Fibroblast of lung (primary cell): ENCODE measurements at regions not wholly inside any gene's neighbourhood (a gene's known extent, or its start where the extent isn't known, plus 50 kb on each side); places are given as distances from the start of the nearest gene placed in this dataset.

Source experiments
- DNase-seq, 2 donors: peaks; one replicate each; pipeline versions ENCODE4 v3.0.0 to v3.0.0-alpha.2; 2010; ENCODE audit warnings: low read depth in 2 of 2
- H2AFZ ChIP-seq: 2 replicates; pipeline ENCODE4 v1.5.1; 2012; ENCODE audit warnings: low read length, control low read depth, inconsistent platforms
- H3K27ac ChIP-seq: 2 replicates; pipeline ENCODE4 v1.5.1; 2011; ENCODE audit warnings: low read length, control low read depth; ENCODE audit not compliant: insufficient read depth
- H3K27me3 ChIP-seq: 2 replicates; pipeline ENCODE4 v1.5.1; 2011; ENCODE audit warnings: mild to moderate bottlenecking, low read length; ENCODE audit not compliant: control insufficient read depth, insufficient read depth
- H3K36me3 ChIP-seq: 2 replicates; pipeline ENCODE4 v1.5.1; 2011; ENCODE audit warnings: low read length; ENCODE audit not compliant: control insufficient read depth, insufficient read depth
- H3K4me1 ChIP-seq: 2 replicates; pipeline ENCODE4 v1.5.1; 2011; ENCODE audit warnings: low read length; ENCODE audit not compliant: control insufficient read depth, insufficient read depth; ENCODE audit errors: extremely low read depth
- H3K4me2 ChIP-seq: 2 replicates; pipeline ENCODE4 v1.5.1; 2011; ENCODE audit warnings: low read length, control low read depth; ENCODE audit not compliant: insufficient read depth; ENCODE audit errors: extremely low read depth
- H3K4me3 ChIP-seq, 4 experiments: fragments of 200-600 bp in 1 of 4; sonication (generic) in 1 of 4; replicated peaks in 1 of 4; 2 replicates each; pipeline ENCODE4 v1.5.1; 2011 to 2016; ENCODE audit warnings: low read length in 4 of 4, low read depth in 3 of 4, mild to moderate bottlenecking in 3 of 4, control low read depth in 2 of 4, inconsistent platforms in 1 of 4, mixed read lengths in 1 of 4; ENCODE audit not compliant: insufficient read depth in 1 of 4; ENCODE audit errors: control extremely low read depth in 1 of 4
- H3K79me2 ChIP-seq: 2 replicates; pipeline ENCODE4 v1.5.1; 2012; ENCODE audit warnings: mild to moderate bottlenecking, low read length, inconsistent platforms; ENCODE audit not compliant: control insufficient read depth, insufficient read depth
- H3K9ac ChIP-seq: 2 replicates; pipeline ENCODE4 v1.5.1; 2011; ENCODE audit warnings: mild to moderate bottlenecking, low read length, control low read depth; ENCODE audit not compliant: insufficient read depth
- H3K9me3 ChIP-seq: 2 replicates; pipeline ENCODE4 v1.5.1; 2012; ENCODE audit warnings: low read depth, low read length; ENCODE audit not compliant: control insufficient read depth, insufficient read depth
- H4K20me1 ChIP-seq: 2 replicates; pipeline ENCODE4 v1.5.1; 2011; ENCODE audit warnings: low read length; ENCODE audit not compliant: control insufficient read depth, insufficient read depth; ENCODE audit errors: extremely low read depth
- CTCF ChIP-seq, 2 donors: IDR thresholded peaks in 1 of 2; conservative IDR thresholded peaks in 1 of 2; 1 replicate in 1 of 2; 2 replicates in 1 of 2; pipeline ENCODE4 v1.5.1; 2011 to 2012; ENCODE audit warnings: low read length in 2 of 2, control low read depth in 1 of 2, inconsistent platforms in 1 of 2, low read depth in 1 of 2, mild to moderate bottlenecking in 1 of 2
- EZH2 ChIP-seq: IDR thresholded peaks from 2 replicates; pipeline ENCODE4 v1.5.1; 2012; ENCODE audit warnings: low read length, control low read depth, mild to moderate bottlenecking; ENCODE audit errors: missing control alignments

- no peak overlapping the region for H3K4me3 ChIP-seq
- H3K4me1 ChIP-seq, result no peaks in the 10 kb centered on the region
- no peaks in the 10 kb centered on the region for H4K20me1 ChIP-seq
- H3K27me3 ChIP-seq, result no peaks in the 10 kb centered on the region
- no peak overlapping the region for H2AFZ ChIP-seq
- no peak for DNase-seq
- no peaks in the 10 kb centered on the region for H3K79me2 ChIP-seq
- no peak overlapping the region for H3K9ac ChIP-seq
- no peak overlapping the region for H3K27ac ChIP-seq
- no peak for TF ChIP-seq EZH2
- no peak for TF ChIP-seq CTCF (conservative IDR thresholded peaks at IDR 0.05 in 1 of 2, IDR thresholded peaks at IDR 0.05 in 1 of 2; ENCODE audit: low read depth in 1 of 2, low read length in 2 of 2)
- H3K4me2 ChIP-seq, result no peak overlapping the region
- no peaks in the 10 kb centered on the region for H3K9me3 ChIP-seq
- no peaks in the 10 kb centered on the region for H3K36me3 ChIP-seq
Measured at GRCh38 chr6:19329078-19329477, 508.1 kb upstream of the ID4 start.

GRCh38 chr6:19331089-19331488 lies 506.1 kb upstream of the ID4 start:
- Histone ChIP-seq H3K27me3 (no peaks in the 10 kb centered on the region), H3K79me2 (no peaks in the 10 kb centered on the region), H3K36me3 (no peaks in the 10 kb centered on the region), H3K4me1 (no peaks in the 10 kb centered on the region), H2AFZ (no peak overlapping the region), H3K9me3 (no peaks in the 10 kb centered on the region), H3K27ac (no peak overlapping the region), H3K9ac (no peak overlapping the region), H3K4me3 (no peak overlapping the region), H3K4me2 (no peak overlapping the region), H4K20me1 (no peaks in the 10 kb centered on the region)
- no peak for DNase-seq
- TF ChIP-seq CTCF (conservative IDR thresholded peaks at IDR 0.05 in 1 of 2, IDR thresholded peaks at IDR 0.05 in 1 of 2; ENCODE audit: low read depth in 1 of 2, low read length in 2 of 2), result no peak
- no peak for TF ChIP-seq EZH2

GRCh38 chr6:19332806-19333460 lies 504.2 kb upstream of the ID4 start:
- Histone ChIP-seq H3K27me3 (no peaks in the 10 kb centered on the region), H3K27ac (no peak overlapping the region), H2AFZ (no peak overlapping the region), H3K4me3 (no peak overlapping the region), H4K20me1 (no peaks in the 10 kb centered on the region), H3K4me2 (no peak overlapping the region), H3K9ac (no peak overlapping the region), H3K36me3 (no peaks in the 10 kb centered on the region), H3K79me2 (no peaks in the 10 kb centered on the region), H3K9me3 (no peaks in the 10 kb centered on the region), H3K4me1 (no peaks in the 10 kb centered on the region)
- TF ChIP-seq EZH2, result no peak
- TF ChIP-seq CTCF (conservative IDR thresholded peaks at IDR 0.05 in 1 of 2, IDR thresholded peaks at IDR 0.05 in 1 of 2; ENCODE audit: low read depth in 1 of 2, low read length in 2 of 2), result no peak
- DNase-seq, result no peak
